ENCODE measurements at regions not wholly inside any gene's neighbourhood (a gene's known extent, or its start where the extent isn't known, plus 50 kb on each side); places are given as distances from the start of the nearest gene placed in this dataset.
A peak's percentile ranks its signal among the peaks of the same experiment; 100 is the strongest.

DNA sequence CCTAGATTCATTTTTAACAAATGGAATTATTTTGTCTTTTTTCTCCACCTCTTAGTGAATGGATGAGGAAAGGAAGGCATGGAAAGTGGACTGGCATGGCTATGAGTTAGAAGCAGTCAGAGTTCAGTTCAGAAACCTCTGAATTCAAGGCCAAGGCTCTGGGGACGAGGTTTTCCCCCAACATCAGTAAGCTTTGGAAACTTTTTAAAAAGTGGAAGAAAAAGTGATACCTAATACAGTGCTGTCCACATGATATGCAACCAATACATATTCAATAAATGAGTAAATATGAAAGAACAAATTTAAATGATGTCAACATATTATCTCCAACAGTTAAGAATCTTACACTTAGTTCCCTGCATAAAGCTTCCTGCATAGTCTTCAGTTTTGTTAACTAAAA, 204.7 kb downstream of the HLX start:
- Histone ChIP-seq H3K27me3 (ENCODE audit: insufficient read depth, low read length) (no peaks in the 10 kb centered on the region), H3K4me3 (ENCODE audit: insufficient read depth, low read depth, low read length) (no peak overlapping the region), H3K36me3 (ENCODE audit: insufficient read depth, low read length) (no peaks in the 10 kb centered on the region), H3K27ac (ENCODE audit: low read depth, low read length) (no peak overlapping the region), H3K79me2 (ENCODE audit: insufficient read depth, low read length) (no peaks in the 10 kb centered on the region), H3K4me1 (ENCODE audit: insufficient read depth, low read length) (no peaks in the 10 kb centered on the region), H3K4me2 (ENCODE audit: low read length) (no peak overlapping the region), H3K9ac (ENCODE audit: low read length) (no peak overlapping the region), H2AFZ (ENCODE audit: low read depth, low read length) (no peak overlapping the region), H3K9me3 (ENCODE audit: insufficient read depth, low read depth, low read length) (no peaks in the 10 kb centered on the region), H4K20me1 (ENCODE audit: insufficient read depth, low read length) (no peaks in the 10 kb centered on the region)
- Mint-ChIP-seq H3K27ac (ENCODE audit: unreplicated experiment) (no peak overlapping the region), H3K4me3 (ENCODE audit: unreplicated experiment) (no peak overlapping the region), H3K9me3 (ENCODE audit: unreplicated experiment) (no peaks in the 10 kb centered on the region), H3K27me3 (ENCODE audit: low read depth, unreplicated experiment) (peaks cover 2% of the 10 kb centered on the region), H3K36me3 (ENCODE audit: low read depth, unreplicated experiment) (no peaks in the 10 kb centered on the region), H3K4me1 (ENCODE audit: low read depth, unreplicated experiment) (no peaks in the 10 kb centered on the region)
- DNase-seq (ENCODE audit: low read depth) (no peak), FAIRE-seq (no peak)
- TF ChIP-seq CTCF (IDR thresholded peaks at IDR 0.05; ENCODE audit: insufficient read depth, low read depth, low read length) (no peak), EZH2 (IDR thresholded peaks at IDR 0.05; ENCODE audit: insufficient read depth, low read length) (no peak)

DNA sequence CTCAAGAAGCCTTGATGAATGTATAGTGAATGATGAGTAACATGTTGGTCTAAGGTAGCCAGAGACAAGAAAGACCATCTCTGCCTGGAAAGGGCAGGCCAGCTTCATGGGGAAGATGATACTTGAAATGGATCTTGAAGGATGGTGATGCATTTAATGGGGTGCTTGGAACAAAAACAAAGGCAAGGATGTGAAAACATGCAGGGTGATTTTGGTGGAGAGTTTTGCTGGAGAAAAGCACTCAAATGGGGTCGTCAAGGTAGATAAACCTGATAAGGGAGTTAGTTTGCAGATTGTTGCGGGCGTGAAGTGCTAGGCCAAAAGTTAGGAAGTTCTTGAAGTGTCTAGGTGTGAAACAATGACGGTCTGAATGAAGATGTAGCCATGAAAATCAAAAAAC, 205.4 kb downstream of the HLX start:
- Histone ChIP-seq H3K9me3 (ENCODE audit: insufficient read depth, low read depth, low read length) (no peaks in the 10 kb centered on the region), H3K9ac (ENCODE audit: low read length) (no peak overlapping the region), H3K27ac (ENCODE audit: low read depth, low read length) (no peak overlapping the region), H3K4me2 (ENCODE audit: low read length) (no peak overlapping the region), H3K4me3 (ENCODE audit: insufficient read depth, low read depth, low read length) (no peak overlapping the region), H4K20me1 (ENCODE audit: insufficient read depth, low read length) (no peaks in the 10 kb centered on the region), H2AFZ (ENCODE audit: low read depth, low read length) (no peak overlapping the region), H3K79me2 (ENCODE audit: insufficient read depth, low read length) (no peaks in the 10 kb centered on the region), H3K36me3 (ENCODE audit: insufficient read depth, low read length) (no peaks in the 10 kb centered on the region), H3K4me1 (ENCODE audit: insufficient read depth, low read length) (peaks cover 4% of the 10 kb centered on the region), H3K27me3 (ENCODE audit: insufficient read depth, low read length) (no peaks in the 10 kb centered on the region)
- FAIRE-seq = no peak
- peaks cover 2% of the 10 kb centered on the region for H3K27me3 Mint-ChIP-seq (ENCODE audit: low read depth, unreplicated experiment)
- H3K4me3 Mint-ChIP-seq (ENCODE audit: unreplicated experiment) = no peak overlapping the region
- H3K9me3 Mint-ChIP-seq (ENCODE audit: unreplicated experiment) = no peaks in the 10 kb centered on the region
- no peaks in the 10 kb centered on the region for H3K36me3 Mint-ChIP-seq (ENCODE audit: low read depth, unreplicated experiment)
- H3K27ac Mint-ChIP-seq (ENCODE audit: unreplicated experiment) = no peak overlapping the region
- H3K4me1 Mint-ChIP-seq (ENCODE audit: low read depth, unreplicated experiment) = peaks cover 5% of the 10 kb centered on the region
- TF ChIP-seq EZH2 (IDR thresholded peaks at IDR 0.05; ENCODE audit: insufficient read depth, low read length) (no peak), CTCF (IDR thresholded peaks at IDR 0.05; ENCODE audit: insufficient read depth, low read depth, low read length) (no peak)
- DNase-seq (ENCODE audit: low read depth) = no peak

GRCh38 chr1:221085701-221086375, 206.6 kb downstream of the HLX start:
- H3K9ac ChIP-seq (ENCODE audit: low read length) = no peak overlapping the region
- Mint-ChIP-seq H3K4me1 (ENCODE audit: low read depth, unreplicated experiment) (peaks cover 7% of the 10 kb centered on the region), H3K27me3 (ENCODE audit: low read depth, unreplicated experiment) (peaks cover 2% of the 10 kb centered on the region), H3K36me3 (ENCODE audit: low read depth, unreplicated experiment) (no peaks in the 10 kb centered on the region), H3K4me3 (ENCODE audit: unreplicated experiment) (no peak overlapping the region), H3K9me3 (ENCODE audit: unreplicated experiment) (no peaks in the 10 kb centered on the region), H3K27ac (ENCODE audit: unreplicated experiment) (no peak overlapping the region)
- H3K9me3 ChIP-seq (ENCODE audit: insufficient read depth, low read depth, low read length) = no peaks in the 10 kb centered on the region
- FAIRE-seq = peak; percentile 23
- H4K20me1 ChIP-seq (ENCODE audit: insufficient read depth, low read length) = no peaks in the 10 kb centered on the region
- H3K4me3 ChIP-seq (ENCODE audit: insufficient read depth, low read depth, low read length) = no peak overlapping the region
- no peaks in the 10 kb centered on the region for H3K79me2 ChIP-seq (ENCODE audit: insufficient read depth, low read length)
- DNase-seq (ENCODE audit: low read depth) = peak; percentile 13
- H2AFZ ChIP-seq (ENCODE audit: low read depth, low read length) = no peak overlapping the region
- peaks cover 4% of the 10 kb centered on the region for H3K4me1 ChIP-seq (ENCODE audit: insufficient read depth, low read length)
- H3K27ac ChIP-seq (ENCODE audit: low read depth, low read length) = no peak overlapping the region
- H3K4me2 ChIP-seq (ENCODE audit: low read length) = no peak overlapping the region
- TF ChIP-seq CTCF (IDR thresholded peaks at IDR 0.05; ENCODE audit: insufficient read depth, low read depth, low read length) = no peak
- TF ChIP-seq EZH2 (IDR thresholded peaks at IDR 0.05; ENCODE audit: insufficient read depth, low read length) = no peak
- H3K27me3 ChIP-seq (ENCODE audit: insufficient read depth, low read length) = no peaks in the 10 kb centered on the region
- no peaks in the 10 kb centered on the region for H3K36me3 ChIP-seq (ENCODE audit: insufficient read depth, low read length)

All from astrocyte (in vitro differentiated cells and primary cell).